Nephron (organoid): ENCODE measurements at regions not wholly inside any gene's neighbourhood (a gene's known extent, or its start where the extent isn't known, plus 50 kb on each side); places are given as distances from the start of the nearest gene placed in this dataset.

Source experiments
- H3K27ac Mint-ChIP-seq, 3 experiments: 2 replicates each; pipeline ENCODE4 v1.8.0; 2020; ENCODE audit warnings: mixed read lengths in 3 of 3, mild to moderate bottlenecking in 2 of 3, moderate library complexity in 1 of 3
- H3K27me3 Mint-ChIP-seq: 2 replicates; pipeline ENCODE4 v1.8.0; 2021; ENCODE audit warnings: low read depth, mild to moderate bottlenecking, moderate library complexity, mixed read lengths
- H3K36me3 Mint-ChIP-seq: 2 replicates; pipeline ENCODE4 v1.8.0; 2020; ENCODE audit warnings: low read depth, mixed read lengths
- H3K4me1 Mint-ChIP-seq: 2 replicates; pipeline ENCODE4 v1.8.0; 2020; ENCODE audit warnings: mixed read lengths
- H3K4me3 Mint-ChIP-seq, 3 experiments: 2 replicates each; pipeline ENCODE4 v1.8.0; 2020; ENCODE audit warnings: mild to moderate bottlenecking in 3 of 3, mixed read lengths in 3 of 3, moderate library complexity in 2 of 3
- H3K9me3 Mint-ChIP-seq: 2 replicates; pipeline ENCODE4 v1.8.0; 2020; ENCODE audit warnings: mixed read lengths
- CTCF ChIP-seq, 3 experiments: fragments of 200-600 bp; sonication (generic); IDR thresholded peaks; one replicate each; pipeline ENCODE4 v1.5.0; 2021; ENCODE audit warnings: antibody characterized with exemption in 3 of 3; ENCODE audit not compliant: unreplicated experiment in 3 of 3

- Mint-ChIP-seq H3K9me3 (peaks cover 49% of the 10 kb centered on the region), H3K36me3 (no peaks in the 10 kb centered on the region), H3K27me3 (no peaks in the 10 kb centered on the region), H3K4me1 (peaks cover 15% of the 10 kb centered on the region), H3K27ac (peak overlapping the region; percentile 57 to 91 (median 72)), H3K4me3 (no peak overlapping the region)
- TF ChIP-seq CTCF (IDR thresholded peaks at IDR 0.05; ENCODE audit: unreplicated experiment in 3 of 3), result no peak
Measured at GRCh38 chr19:31838163-31838815, 489.1 kb upstream of the TSHZ3 start.

- no peak for TF ChIP-seq CTCF (IDR thresholded peaks at IDR 0.05; ENCODE audit: unreplicated experiment in 3 of 3)
- Mint-ChIP-seq H3K27ac (no peak overlapping the region), H3K4me3 (no peak overlapping the region), H3K27me3 (no peaks in the 10 kb centered on the region), H3K9me3 (peaks cover 31% of the 10 kb centered on the region), H3K36me3 (no peaks in the 10 kb centered on the region), H3K4me1 (peaks cover 15% of the 10 kb centered on the region)
Measured at GRCh38 chr19:31840371-31840770, 491.1 kb upstream of the TSHZ3 start.

GRCh38 chr19:31841755-31842154 is 492.5 kb upstream of the TSHZ3 start:
- Mint-ChIP-seq H3K27ac (no peak overlapping the region), H3K36me3 (no peaks in the 10 kb centered on the region), H3K27me3 (no peaks in the 10 kb centered on the region), H3K4me1 (peaks cover 15% of the 10 kb centered on the region), H3K9me3 (peaks cover 24% of the 10 kb centered on the region), H3K4me3 (no peak overlapping the region)
- TF ChIP-seq CTCF (IDR thresholded peaks at IDR 0.05; ENCODE audit: unreplicated experiment in 3 of 3), result no peak

- H3K4me1 Mint-ChIP-seq, result no peaks in the 10 kb centered on the region
- peaks cover 50% of the 10 kb centered on the region for H3K9me3 Mint-ChIP-seq
- H3K27me3 Mint-ChIP-seq, result no peaks in the 10 kb centered on the region
- no peak overlapping the region for H3K4me3 Mint-ChIP-seq
- no peak overlapping the region for H3K27ac Mint-ChIP-seq
- no peak for TF ChIP-seq CTCF (IDR thresholded peaks at IDR 0.05; ENCODE audit: unreplicated experiment in 3 of 3)
- H3K36me3 Mint-ChIP-seq, result no peaks in the 10 kb centered on the region
Measured at GRCh38 chr19:31863122-31863521, 482.3 kb upstream of the ZNF507 start.

- Mint-ChIP-seq H3K9me3 (peaks cover 4% of the 10 kb centered on the region), H3K4me1 (no peaks in the 10 kb centered on the region), H3K36me3 (no peaks in the 10 kb centered on the region), H3K4me3 (no peak overlapping the region), H3K27me3 (peaks cover 4% of the 10 kb centered on the region), H3K27ac (no peak overlapping the region)
- no peak for TF ChIP-seq CTCF (IDR thresholded peaks at IDR 0.05; ENCODE audit: unreplicated experiment in 3 of 3)
Measured at GRCh38 chr19:31874313-31874712, 471.1 kb upstream of the ZNF507 start.

GRCh38 chr19:31875591-31875990 is 469.8 kb upstream of the ZNF507 start:
- Mint-ChIP-seq H3K9me3 (peaks cover 4% of the 10 kb centered on the region), H3K27me3 (peaks cover 4% of the 10 kb centered on the region), H3K4me3 (no peak overlapping the region), H3K4me1 (peaks cover 4% of the 10 kb centered on the region), H3K36me3 (no peaks in the 10 kb centered on the region), H3K27ac (no peak overlapping the region)
- TF ChIP-seq CTCF (IDR thresholded peaks at IDR 0.05; ENCODE audit: unreplicated experiment in 3 of 3), result no peak
